ENCODE measurements at regions not wholly inside any gene's neighbourhood (a gene's known extent, or its start where the extent isn't known, plus 50 kb on each side); places are given as distances from the start of the nearest gene placed in this dataset.

GRCh38 chr5:128913551-128913950 is 51.7 kb upstream of the SLC27A6 start:
- TF ChIP-seq CTCF (IDR thresholded peaks at IDR 0.05) (no peak), PBX3 (IDR thresholded peaks at IDR 0.05) (no peak), GABPA (IDR thresholded peaks at IDR 0.05; ENCODE audit: low read depth) (no peak), NRF1 (IDR thresholded peaks at IDR 0.05; ENCODE audit: low read depth, low read length) (no peak), RFX5 (IDR thresholded peaks at IDR 0.05; ENCODE audit: low read length) (no peak), CHD2 (IDR thresholded peaks at IDR 0.05; ENCODE audit: low read length, partially characterized antibody) (no peak)
- TF ChIP-seq, protein P1, sequence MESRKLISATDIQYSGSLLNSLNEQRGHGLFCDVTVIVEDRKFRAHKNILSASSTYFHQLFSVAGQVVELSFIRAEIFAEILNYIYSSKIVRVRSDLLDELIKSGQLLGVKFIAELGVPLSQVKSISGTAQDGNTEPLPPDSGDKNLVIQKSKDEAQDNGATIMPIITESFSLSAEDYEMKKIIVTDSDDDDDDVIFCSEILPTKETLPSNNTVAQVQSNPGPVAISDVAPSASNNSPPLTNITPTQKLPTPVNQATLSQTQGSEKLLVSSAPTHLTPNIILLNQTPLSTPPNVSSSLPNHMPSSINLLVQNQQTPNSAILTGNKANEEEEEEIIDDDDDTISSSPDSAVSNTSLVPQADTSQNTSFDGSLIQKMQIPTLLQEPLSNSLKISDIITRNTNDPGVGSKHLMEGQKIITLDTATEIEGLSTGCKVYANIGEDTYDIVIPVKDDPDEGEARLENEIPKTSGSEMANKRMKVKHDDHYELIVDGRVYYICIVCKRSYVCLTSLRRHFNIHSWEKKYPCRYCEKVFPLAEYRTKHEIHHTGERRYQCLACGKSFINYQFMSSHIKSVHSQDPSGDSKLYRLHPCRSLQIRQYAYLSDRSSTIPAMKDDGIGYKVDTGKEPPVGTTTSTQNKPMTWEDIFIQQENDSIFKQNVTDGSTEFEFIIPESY (IDR thresholded peaks at IDR 0.05; ENCODE audit: borderline replicate concordance, low read depth), result no peak
